ENCODE measurements at regions not wholly inside any gene's neighbourhood (a gene's known extent, or its start where the extent isn't known, plus 50 kb on each side); places are given as distances from the start of the nearest gene placed in this dataset.
A peak's percentile ranks its signal among the peaks of the same experiment; 100 is the strongest.
"Not testable (repeated sequence)": the region's sequence is repeated elsewhere in the genome, so short reads cannot be mapped to it uniquely, and the experiment has no call there.

DNA sequence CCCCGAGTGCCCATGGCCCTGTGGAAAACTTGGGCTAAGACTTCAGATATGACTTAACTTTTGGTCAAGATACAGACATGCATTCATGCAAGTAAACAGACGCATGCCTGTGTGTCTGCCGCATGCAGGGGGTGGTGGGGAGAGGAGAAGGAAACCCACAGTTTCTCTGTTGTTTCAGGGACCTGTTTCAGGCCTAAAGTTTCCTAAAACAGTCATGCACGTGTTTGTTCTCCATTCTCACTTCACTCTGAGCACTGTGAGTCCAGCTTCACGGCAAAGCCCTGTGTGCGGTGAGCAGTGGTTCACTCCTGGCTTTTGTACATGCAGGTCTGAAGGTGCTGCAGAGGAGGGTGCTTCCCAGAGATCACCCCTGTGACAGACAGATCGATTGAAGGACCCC lies 158.7 kb downstream of the FOXL1 start (continued):
- TF ChIP-seq ZNF596 (tag by site-specific recombination; IDR thresholded peaks at IDR 0.05), result no peak
- TF ChIP-seq PRDM4 (tag by site-specific recombination; IDR thresholded peaks at IDR 0.05), result no peak
- no peak for TF ChIP-seq ZNF585B (tag by site-specific recombination; IDR thresholded peaks at IDR 0.05)
- TF ChIP-seq ZNF518A (tag by site-specific recombination; conservative IDR thresholded peaks at IDR 0.05; ENCODE audit: low read depth), result no peak
- no peak for TF ChIP-seq ZNF202 (tag by site-specific recombination; IDR thresholded peaks at IDR 0.05; ENCODE audit: borderline replicate concordance)
- TF ChIP-seq, protein P1, sequence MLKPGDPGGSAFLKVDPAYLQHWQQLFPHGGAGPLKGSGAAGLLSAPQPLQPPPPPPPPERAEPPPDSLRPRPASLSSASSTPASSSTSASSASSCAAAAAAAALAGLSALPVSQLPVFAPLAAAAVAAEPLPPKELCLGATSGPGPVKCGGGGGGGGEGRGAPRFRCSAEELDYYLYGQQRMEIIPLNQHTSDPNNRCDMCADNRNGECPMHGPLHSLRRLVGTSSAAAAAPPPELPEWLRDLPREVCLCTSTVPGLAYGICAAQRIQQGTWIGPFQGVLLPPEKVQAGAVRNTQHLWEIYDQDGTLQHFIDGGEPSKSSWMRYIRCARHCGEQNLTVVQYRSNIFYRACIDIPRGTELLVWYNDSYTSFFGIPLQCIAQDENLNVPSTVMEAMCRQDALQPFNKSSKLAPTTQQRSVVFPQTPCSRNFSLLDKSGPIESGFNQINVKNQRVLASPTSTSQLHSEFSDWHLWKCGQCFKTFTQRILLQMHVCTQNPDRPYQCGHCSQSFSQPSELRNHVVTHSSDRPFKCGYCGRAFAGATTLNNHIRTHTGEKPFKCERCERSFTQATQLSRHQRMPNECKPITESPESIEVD (tag by site-specific recombination; IDR thresholded peaks at IDR 0.05), result no peak
- TF ChIP-seq ZNF416 (tag by site-specific recombination; IDR thresholded peaks at IDR 0.05), result no peak
- TF ChIP-seq WT1 (tag by site-specific recombination; IDR thresholded peaks at IDR 0.05), result no peak
- no peak for TF ChIP-seq ZNF214 (tag by site-specific recombination; IDR thresholded peaks at IDR 0.05; ENCODE audit: borderline replicate concordance)

DNA sequence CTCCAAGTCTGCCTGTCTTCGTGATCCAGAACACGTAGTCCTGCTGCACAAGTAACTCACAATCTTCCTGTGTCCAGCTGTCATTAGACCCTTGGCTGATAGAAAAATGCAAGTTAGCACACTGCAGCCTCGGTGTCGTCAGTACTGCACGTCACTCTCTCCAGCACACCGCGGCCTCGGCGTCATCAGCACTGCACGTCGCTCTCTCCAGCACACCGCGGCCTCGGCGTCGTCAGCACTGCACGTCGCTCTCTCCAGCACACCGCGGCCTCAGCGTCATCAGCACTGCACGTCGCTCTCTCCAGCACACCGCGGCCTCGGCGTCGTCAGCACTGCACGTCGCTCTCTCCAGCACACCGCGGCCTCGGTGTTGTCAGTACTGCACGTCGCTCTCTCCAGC lies 160.0 kb downstream of the FOXL1 start:
- H3K36me3 ChIP-seq (ENCODE audit: control insufficient read depth in 2 of 2, insufficient read depth in 1 of 2, low read length in 2 of 2); POLR2A ChIA-PET; H3K4me3 ChIP-seq (ENCODE audit: low read depth, low read length); H3K9me3 ChIP-seq (ENCODE audit: control insufficient read depth, insufficient read depth, low read depth, low read length); CTCF ChIA-PET; H3K4me1 ChIP-seq (ENCODE audit: control insufficient read depth, insufficient read depth, low read length); H3K27ac ChIP-seq (ENCODE audit: extremely low read depth, low read depth, low read length): not testable (repeated sequence)

GRCh38 chr16:86739178-86739577 lies 160.8 kb downstream of the FOXL1 start:
- CTCF ChIA-PET, result interaction anchor here (0.5 to 0.7 kb wide), 3 partner anchors 21 to 149 kb away, joined by 3 read pairs; no protein-coding TSS in a partner anchor
- POLR2A ChIA-PET, result interaction anchor here (0.6 kb wide), 1 partner anchor 69 kb away, joined by 3 read pairs; no protein-coding TSS in a partner anchor

More at GRCh38 chr16:86739178-86739577, 160.8 kb downstream of the FOXL1 start:
- Histone ChIP-seq H3K27ac (ENCODE audit: extremely low read depth, low read depth, low read length) (no peak overlapping the region), H3K9me3 (ENCODE audit: control insufficient read depth, insufficient read depth, low read depth, low read length) (no peaks in the 10 kb centered on the region), H3K4me1 (ENCODE audit: control insufficient read depth, insufficient read depth, low read length) (peaks cover 5% of the 10 kb centered on the region), H3K4me3 (ENCODE audit: low read depth, low read length) (no peak overlapping the region), H3K36me3 (ENCODE audit: control insufficient read depth in 2 of 2, insufficient read depth in 1 of 2, low read length in 2 of 2) (no peaks in the 10 kb centered on the region)
- TF ChIP-seq PRDM1 (tag by site-specific recombination; IDR thresholded peaks at IDR 0.05), result 0 out of 2 replicates have a peak, but pooled peaks have one; percentile 21
- peak; percentile 64; the same call in 1 of the 2 replicates for TF ChIP-seq ZNF366 (tag by site-specific recombination; conservative IDR thresholded peaks at IDR 0.05)
- no peak for TF ChIP-seq ZSCAN30 (tag by site-specific recombination; IDR thresholded peaks at IDR 0.05)
